Thyroid gland (tissue), 4 donors: ENCODE measurements at regions not wholly inside any gene's neighbourhood (a gene's known extent, or its start where the extent isn't known, plus 50 kb on each side); places are given as distances from the start of the nearest gene placed in this dataset.

Experiments used
- POLR2A ChIP-seq, 2 donors: fragments of 450-650 bp; IDR thresholded peaks; one replicate each; pipeline ENCODE4 v1.6.1; 2017; ENCODE audit warnings: antibody characterized with exemption in 2 of 2, mild to moderate bottlenecking in 2 of 2, moderate library complexity in 1 of 2
- TF ChIP-seq, protein P1 (sequence below), 6 experiments: fragments of 200-600 bp in 3 of 6; fragments of 450-650 bp in 3 of 6; sonication (generic) in 3 of 6; IDR thresholded peaks; one replicate each; pipeline ENCODE4 v1.5.1; 2016 to 2019; ENCODE audit warnings: antibody characterized with exemption in 6 of 6, mild to moderate bottlenecking in 2 of 6, inconsistent platforms in 1 of 6, moderate library complexity in 1 of 6

DNA sequence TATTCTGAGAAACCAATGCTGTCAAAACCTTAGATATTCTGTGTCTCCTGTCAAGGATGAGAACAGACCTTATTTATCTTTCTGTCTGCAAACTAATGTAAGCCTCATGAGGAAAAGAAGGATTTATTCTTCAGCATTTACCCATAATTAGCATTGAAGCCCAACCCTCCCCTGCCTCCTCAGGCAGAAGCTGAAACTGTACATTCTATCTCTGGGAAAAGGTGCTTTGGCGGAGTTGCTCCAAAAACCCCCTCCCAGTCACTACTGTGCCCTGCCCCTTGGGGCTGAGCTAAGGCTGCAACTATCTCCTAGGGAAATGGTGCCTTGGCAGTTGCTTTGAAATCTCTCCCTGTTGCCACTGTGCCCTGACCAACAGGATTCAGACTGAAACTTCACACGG, 106.2 kb upstream of the TLR4 start:
- TF ChIP-seq, protein P1, sequence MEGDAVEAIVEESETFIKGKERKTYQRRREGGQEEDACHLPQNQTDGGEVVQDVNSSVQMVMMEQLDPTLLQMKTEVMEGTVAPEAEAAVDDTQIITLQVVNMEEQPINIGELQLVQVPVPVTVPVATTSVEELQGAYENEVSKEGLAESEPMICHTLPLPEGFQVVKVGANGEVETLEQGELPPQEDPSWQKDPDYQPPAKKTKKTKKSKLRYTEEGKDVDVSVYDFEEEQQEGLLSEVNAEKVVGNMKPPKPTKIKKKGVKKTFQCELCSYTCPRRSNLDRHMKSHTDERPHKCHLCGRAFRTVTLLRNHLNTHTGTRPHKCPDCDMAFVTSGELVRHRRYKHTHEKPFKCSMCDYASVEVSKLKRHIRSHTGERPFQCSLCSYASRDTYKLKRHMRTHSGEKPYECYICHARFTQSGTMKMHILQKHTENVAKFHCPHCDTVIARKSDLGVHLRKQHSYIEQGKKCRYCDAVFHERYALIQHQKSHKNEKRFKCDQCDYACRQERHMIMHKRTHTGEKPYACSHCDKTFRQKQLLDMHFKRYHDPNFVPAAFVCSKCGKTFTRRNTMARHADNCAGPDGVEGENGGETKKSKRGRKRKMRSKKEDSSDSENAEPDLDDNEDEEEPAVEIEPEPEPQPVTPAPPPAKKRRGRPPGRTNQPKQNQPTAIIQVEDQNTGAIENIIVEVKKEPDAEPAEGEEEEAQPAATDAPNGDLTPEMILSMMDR (IDR thresholded peaks at IDR 0.05): no peak
- TF ChIP-seq POLR2A (IDR thresholded peaks at IDR 0.05): no peak
